Lower leg skin (tissue), 4 donors: ENCODE measurements at regions not wholly inside any gene's neighbourhood (a gene's known extent, or its start where the extent isn't known, plus 50 kb on each side); places are given as distances from the start of the nearest gene placed in this dataset.
"Not testable (repeated sequence)": the region's sequence is repeated elsewhere in the genome, so short reads cannot be mapped to it uniquely, and the experiment has no call there.

Experiments used
- DNase-seq, 2 donors: peaks; one replicate each; pipeline ENCODE4 v3.0.0-alpha.2; 2019; ENCODE audit warnings: low spot score in 2 of 2
- H3K4me3 ChIP-seq: fragments of 200-600 bp; sonication (generic); 2 replicates; pipeline ENCODE4 v1.5.1; 2017; ENCODE audit warnings: mild to moderate bottlenecking, low read depth; ENCODE audit not compliant: poor library complexity, severe bottlenecking
- WGBS, 2 donors: methylation state at CpG; one replicate each; pipeline ENCODE4 v1.1.5; 2018; 5-methylcytosine and 5-hydroxymethylcytosine counted together
- intact Hi-C: fragments of 100-400 bp; cut with DNase I; formaldehyde crosslinking; loops from one replicate; pipeline ENCODE4 v1.15.0; 2023; ENCODE audit warnings: low total_unique reads
- TF ChIP-seq, protein P1 (sequence below), 3 donors: fragments of 450-650 bp; IDR thresholded peaks; one replicate each; pipeline ENCODE4 v1.5.1; 2016; ENCODE audit warnings: antibody characterized with exemption in 3 of 3, mild to moderate bottlenecking in 3 of 3, moderate library complexity in 2 of 3

DNA sequence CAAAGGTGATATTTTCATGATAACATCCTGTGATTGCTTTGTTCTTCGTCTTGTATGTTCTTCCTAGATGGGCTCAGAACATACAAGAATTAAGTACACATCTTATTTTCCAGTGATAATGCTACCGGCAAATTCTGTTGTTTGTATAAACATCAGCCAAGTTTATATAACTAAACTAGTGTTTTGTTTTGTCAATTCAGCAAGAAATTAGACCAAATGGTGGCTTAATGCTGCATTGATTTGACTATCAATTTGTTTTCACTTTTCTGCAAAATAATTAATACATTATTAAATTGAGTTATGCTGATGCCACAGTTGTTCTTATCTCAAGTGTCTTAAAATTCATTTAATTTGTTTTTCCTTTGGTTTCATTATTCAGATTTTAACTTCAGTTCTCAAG lies 177.7 kb downstream of the OR4F29 start:
- WGBS, 2 donors: 52 to 57% methylated on average over 2 of the region's 2 CpGs
- H3K4me3 ChIP-seq, intact Hi-C loops, DNase-seq: not testable (repeated sequence)

DNA sequence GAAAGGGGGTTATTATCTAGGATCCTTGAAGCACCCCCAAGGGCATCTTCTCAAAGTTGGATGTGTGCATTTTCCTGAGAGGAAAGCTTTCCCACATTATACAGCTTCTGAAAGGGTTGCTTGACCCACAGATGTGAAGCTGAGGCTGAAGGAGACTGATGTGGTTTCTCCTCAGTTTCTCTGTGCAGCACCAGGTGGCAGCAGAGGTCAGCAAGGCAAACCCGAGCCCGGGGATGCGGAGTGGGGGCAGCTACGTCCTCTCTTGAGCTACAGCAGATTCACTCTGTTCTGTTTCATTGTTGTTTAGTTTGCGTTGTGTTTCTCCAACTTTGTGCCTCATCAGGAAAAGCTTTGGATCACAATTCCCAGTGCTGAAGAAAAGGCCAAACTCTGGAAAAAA lies 183.7 kb downstream of the OR4F29 start:
- intact Hi-C loops, H3K4me3 ChIP-seq: not testable (repeated sequence)
- TF ChIP-seq, protein P1, sequence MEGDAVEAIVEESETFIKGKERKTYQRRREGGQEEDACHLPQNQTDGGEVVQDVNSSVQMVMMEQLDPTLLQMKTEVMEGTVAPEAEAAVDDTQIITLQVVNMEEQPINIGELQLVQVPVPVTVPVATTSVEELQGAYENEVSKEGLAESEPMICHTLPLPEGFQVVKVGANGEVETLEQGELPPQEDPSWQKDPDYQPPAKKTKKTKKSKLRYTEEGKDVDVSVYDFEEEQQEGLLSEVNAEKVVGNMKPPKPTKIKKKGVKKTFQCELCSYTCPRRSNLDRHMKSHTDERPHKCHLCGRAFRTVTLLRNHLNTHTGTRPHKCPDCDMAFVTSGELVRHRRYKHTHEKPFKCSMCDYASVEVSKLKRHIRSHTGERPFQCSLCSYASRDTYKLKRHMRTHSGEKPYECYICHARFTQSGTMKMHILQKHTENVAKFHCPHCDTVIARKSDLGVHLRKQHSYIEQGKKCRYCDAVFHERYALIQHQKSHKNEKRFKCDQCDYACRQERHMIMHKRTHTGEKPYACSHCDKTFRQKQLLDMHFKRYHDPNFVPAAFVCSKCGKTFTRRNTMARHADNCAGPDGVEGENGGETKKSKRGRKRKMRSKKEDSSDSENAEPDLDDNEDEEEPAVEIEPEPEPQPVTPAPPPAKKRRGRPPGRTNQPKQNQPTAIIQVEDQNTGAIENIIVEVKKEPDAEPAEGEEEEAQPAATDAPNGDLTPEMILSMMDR (IDR thresholded peaks at IDR 0.05): peak in 1 of 3 donors; percentile 39
- peak; percentile 64 to 89 for DNase-seq
- WGBS, 2 donors: 10 to 11% methylated on average over 5 of the region's 5 CpGs
